ENCODE measurements at regions not wholly inside any gene's neighbourhood (a gene's known extent, or its start where the extent isn't known, plus 50 kb on each side); places are given as distances from the start of the nearest gene placed in this dataset.

- Histone ChIP-seq H3K27ac (replicated peaks) (no peak overlapping the region), H3K27me3 (ENCODE audit: insufficient read depth, poor library complexity, severe bottlenecking) (peaks cover 2% of the 10 kb centered on the region), H3K4me3 (replicated peaks; ENCODE audit: insufficient read depth, low read length) (no peak overlapping the region)
- TF ChIP-seq POLR2AphosphoS5 (IDR thresholded peaks at IDR 0.05; ENCODE audit: low read depth) (no peak), GABPA (IDR thresholded peaks at IDR 0.05; ENCODE audit: low read depth) (no peak), CTCF (IDR thresholded peaks at IDR 0.05; ENCODE audit: insufficient read depth, low read length) (no peak), SPI1 (IDR thresholded peaks at IDR 0.05; ENCODE audit: borderline replicate concordance, low read depth) (no peak), REST (IDR thresholded peaks at IDR 0.05; ENCODE audit: insufficient replicate concordance, low read depth) (no peak)
- no peak for DNase-seq (ENCODE audit: low read depth in 1 of 2, low spot score in 1 of 2)
These were observed 141.0 kb upstream of the PPP1R26 start for GRCh38 chr9:135338546-135338945.

GRCh38 chr9:135339378-135339973 lies 140.1 kb upstream of the PPP1R26 start:
- no peak for DNase-seq (ENCODE audit: low read depth in 1 of 2, low spot score in 1 of 2)
- H3K27ac ChIP-seq (replicated peaks): no peak overlapping the region
- no peak for TF ChIP-seq GABPA (IDR thresholded peaks at IDR 0.05; ENCODE audit: low read depth)
- no peak for TF ChIP-seq SPI1 (IDR thresholded peaks at IDR 0.05; ENCODE audit: borderline replicate concordance, low read depth)
- no peak for TF ChIP-seq REST (IDR thresholded peaks at IDR 0.05; ENCODE audit: insufficient replicate concordance, low read depth)
- no peak for TF ChIP-seq POLR2AphosphoS5 (IDR thresholded peaks at IDR 0.05; ENCODE audit: low read depth)
- TF ChIP-seq CTCF (IDR thresholded peaks at IDR 0.05; ENCODE audit: insufficient read depth, low read length): no peak

GRCh38 chr9:135340143-135340655 lies 139.4 kb upstream of the PPP1R26 start:
- Histone ChIP-seq H3K27ac (replicated peaks) (no peak overlapping the region), H3K4me3 (replicated peaks; ENCODE audit: insufficient read depth, low read length) (no peak overlapping the region), H3K27me3 (ENCODE audit: insufficient read depth, poor library complexity, severe bottlenecking) (peaks cover 2% of the 10 kb centered on the region)
- TF ChIP-seq POLR2AphosphoS5 (IDR thresholded peaks at IDR 0.05; ENCODE audit: low read depth) (no peak), CTCF (IDR thresholded peaks at IDR 0.05; ENCODE audit: insufficient read depth, low read length) (no peak), GABPA (IDR thresholded peaks at IDR 0.05; ENCODE audit: low read depth) (no peak), SPI1 (IDR thresholded peaks at IDR 0.05; ENCODE audit: borderline replicate concordance, low read depth) (no peak), REST (IDR thresholded peaks at IDR 0.05; ENCODE audit: insufficient replicate concordance, low read depth) (no peak)
- no peak for DNase-seq (ENCODE audit: low read depth in 1 of 2, low spot score in 1 of 2)

More at GRCh38 chr9:135339378-135339973, 140.1 kb upstream of the PPP1R26 start:
- Histone ChIP-seq H3K4me3 (replicated peaks; ENCODE audit: insufficient read depth, low read length) (no peak overlapping the region), H3K27me3 (ENCODE audit: insufficient read depth, poor library complexity, severe bottlenecking) (peaks cover 2% of the 10 kb centered on the region)
